Mammary epithelial cell (primary cell): ENCODE measurements at regions not wholly inside any gene's neighbourhood (a gene's known extent, or its start where the extent isn't known, plus 50 kb on each side); places are given as distances from the start of the nearest gene placed in this dataset.

Source experiments
- CTCF ChIP-seq, 2 donors: IDR thresholded peaks in 1 of 2; conservative IDR thresholded peaks in 1 of 2; 2 replicates each; pipeline ENCODE4 v1.5.1; 2011 to 2012; ENCODE audit warnings: inconsistent platforms in 2 of 2, low read length in 2 of 2, mild to moderate bottlenecking in 2 of 2, control low read depth in 1 of 2, low read depth in 1 of 2; ENCODE audit not compliant: insufficient read depth in 1 of 2; ENCODE audit errors: extremely low read depth in 1 of 2
- EZH2 ChIP-seq: IDR thresholded peaks from 2 replicates; pipeline ENCODE4 v1.6.1; 2012; ENCODE audit warnings: low read length, inconsistent platforms, borderline replicate concordance

- TF ChIP-seq CTCF (conservative IDR thresholded peaks at IDR 0.05 in 1 of 2, IDR thresholded peaks at IDR 0.05 in 1 of 2; ENCODE audit: extremely low read depth in 1 of 2, insufficient read depth in 1 of 2, low read depth in 1 of 2, low read length in 2 of 2) (no peak), EZH2 (no peak)
Observed at GRCh38 chr1:2965676-2966075, 55.6 kb upstream of the ACTRT2 start.
